GM18909 (cell line): ENCODE measurements at regions not wholly inside any gene's neighbourhood (a gene's known extent, or its start where the extent isn't known, plus 50 kb on each side); places are given as distances from the start of the nearest gene placed in this dataset.

ENCODE experiments used
- ATAC-seq: cut with Tn5 transposase; IDR thresholded peaks from one replicate; pipeline ENCODE4 v1.9.1; 2021; ENCODE audit warnings: mild to moderate bottlenecking; ENCODE audit not compliant: unreplicated experiment, poor library complexity

GRCh38 chr20:22901921-22902320 is 133.2 kb upstream of the SSTR4 start:
- ATAC-seq, result no peak

GRCh38 chr20:22904386-22904785 is 130.7 kb upstream of the SSTR4 start:
- ATAC-seq, result no peak

GRCh38 chr20:22904905-22905304 is 130.2 kb upstream of the SSTR4 start:
- no peak for ATAC-seq

- peak; percentile 99 for ATAC-seq
Measured at GRCh38 chr20:22905658-22906057, 129.5 kb upstream of the SSTR4 start.

- no peak for ATAC-seq
Measured at GRCh38 chr20:22908437-22908836, 126.7 kb upstream of the SSTR4 start.

GRCh38 chr20:22908944-22909343 is 126.2 kb upstream of the SSTR4 start:
- ATAC-seq, result no peak

GRCh38 chr20:22909436-22909835 is 125.7 kb upstream of the SSTR4 start:
- ATAC-seq, result no peak

GRCh38 chr20:22910287-22910852 is 124.7 kb upstream of the SSTR4 start:
- ATAC-seq, result no peak

DNA sequence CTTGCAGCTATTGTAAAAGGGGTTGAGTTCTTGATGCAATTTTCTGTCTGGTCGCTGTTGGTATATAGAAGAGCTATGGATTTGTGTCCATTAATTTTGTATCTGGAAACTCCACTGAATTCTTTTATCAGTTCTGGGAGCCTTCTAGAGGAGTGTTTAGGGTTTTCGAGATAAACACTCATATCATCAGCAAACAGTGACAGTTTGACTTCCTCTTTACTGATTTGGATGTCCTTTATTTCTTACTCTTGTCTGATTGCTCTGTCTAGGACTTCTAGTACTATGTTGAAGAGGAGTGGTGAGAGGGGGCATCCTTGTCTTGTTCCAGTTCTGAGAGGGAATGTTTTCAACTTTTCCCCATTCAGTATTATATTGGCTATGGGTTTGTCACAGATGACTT is 120.8 kb upstream of the SSTR4 start:
- no peak for ATAC-seq

- no peak for ATAC-seq
Measured at GRCh38 chr20:22915512-22915911, 119.6 kb upstream of the SSTR4 start.

DNA sequence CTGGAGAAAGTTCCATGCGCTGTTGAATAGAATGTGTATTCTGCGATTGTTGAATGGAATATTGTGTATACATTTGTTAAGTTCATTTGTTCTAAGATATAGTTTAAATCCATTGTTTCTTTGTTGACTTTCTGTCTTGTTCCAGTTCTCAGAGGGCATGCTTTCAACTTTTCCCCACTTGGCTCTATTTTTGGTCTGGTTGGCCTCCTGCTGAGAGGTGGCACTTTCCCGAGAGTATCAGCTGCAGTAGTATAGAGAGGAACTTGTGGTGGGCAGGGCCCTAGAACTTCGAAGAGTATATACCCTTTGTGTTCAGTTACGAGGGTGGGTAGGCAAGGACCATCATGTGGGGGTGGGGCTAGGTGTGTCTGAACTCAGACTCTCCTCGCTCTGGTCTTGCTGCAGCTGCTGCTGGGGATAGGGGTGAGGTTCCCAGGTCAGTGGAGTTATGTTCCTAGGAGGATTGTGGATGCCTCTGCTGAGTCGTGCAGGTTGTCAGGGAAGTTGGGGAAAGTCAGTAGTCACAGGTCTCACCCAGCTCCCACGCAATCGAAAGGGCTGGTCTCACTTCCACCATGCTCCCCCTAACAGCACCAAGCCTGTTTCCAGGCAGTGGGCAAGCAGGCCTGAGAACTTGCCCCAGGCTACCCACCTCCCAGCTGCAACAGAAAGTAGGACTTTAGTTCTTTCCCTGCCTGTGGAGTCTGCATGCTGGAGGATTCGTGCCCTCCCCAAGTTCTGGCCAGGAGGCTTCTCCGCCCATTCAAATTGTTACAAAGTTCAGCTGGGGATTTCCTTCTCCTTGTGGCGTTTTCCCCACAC is 118.9 kb upstream of the SSTR4 start:
- ATAC-seq, result no peak

DNA sequence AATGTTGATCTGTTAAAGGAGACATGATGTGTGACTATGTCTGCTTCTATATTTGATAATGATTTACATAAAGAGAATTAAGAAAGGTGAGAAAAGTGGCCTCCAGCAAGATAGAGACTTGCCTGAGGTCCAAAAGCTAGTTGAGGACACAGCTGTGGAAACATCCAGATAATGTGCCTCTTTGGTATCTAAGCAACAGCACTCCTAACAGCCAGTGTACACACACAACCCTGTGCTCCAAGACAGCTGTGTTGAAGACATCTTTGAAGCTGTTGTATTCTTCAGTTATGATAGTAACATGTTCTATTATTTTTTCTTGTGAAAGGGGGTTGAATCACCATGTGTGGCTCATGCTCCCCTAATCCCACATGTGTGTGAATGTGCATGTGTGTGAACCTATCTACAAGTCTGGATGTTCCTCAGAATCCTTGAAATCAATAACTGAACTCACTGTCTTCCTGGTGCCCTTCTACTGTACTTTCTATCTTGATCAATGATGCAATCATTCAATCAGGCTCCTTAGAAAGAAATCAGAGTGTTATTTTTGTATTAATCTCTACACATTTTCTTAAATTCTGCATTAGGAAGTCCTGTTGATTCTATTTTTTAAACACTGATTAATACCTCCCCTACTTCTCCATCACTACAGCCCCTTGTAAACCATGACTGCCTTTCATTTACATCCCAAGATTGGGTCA is 116.7 kb upstream of the SSTR4 start:
- no peak for ATAC-seq

DNA sequence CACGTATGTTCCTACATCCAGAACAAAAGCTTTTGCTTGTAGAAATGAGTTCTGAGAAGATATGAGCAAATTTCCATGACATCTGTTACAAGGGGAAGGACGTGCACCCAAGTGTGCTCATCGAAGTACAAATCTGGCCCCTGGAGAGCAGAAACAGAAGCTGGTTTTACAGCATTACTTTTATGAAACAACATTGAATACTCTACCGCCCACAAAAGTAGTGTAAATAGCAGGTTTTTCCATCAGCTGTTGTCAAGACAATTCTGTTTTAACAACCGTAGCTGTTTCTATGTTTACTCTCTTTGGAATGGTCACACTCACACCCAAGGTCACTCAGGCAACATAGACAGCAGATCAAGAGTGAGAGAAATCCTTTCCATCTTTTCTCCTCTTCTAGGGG is 114.2 kb upstream of the SSTR4 start:
- ATAC-seq, result no peak

DNA sequence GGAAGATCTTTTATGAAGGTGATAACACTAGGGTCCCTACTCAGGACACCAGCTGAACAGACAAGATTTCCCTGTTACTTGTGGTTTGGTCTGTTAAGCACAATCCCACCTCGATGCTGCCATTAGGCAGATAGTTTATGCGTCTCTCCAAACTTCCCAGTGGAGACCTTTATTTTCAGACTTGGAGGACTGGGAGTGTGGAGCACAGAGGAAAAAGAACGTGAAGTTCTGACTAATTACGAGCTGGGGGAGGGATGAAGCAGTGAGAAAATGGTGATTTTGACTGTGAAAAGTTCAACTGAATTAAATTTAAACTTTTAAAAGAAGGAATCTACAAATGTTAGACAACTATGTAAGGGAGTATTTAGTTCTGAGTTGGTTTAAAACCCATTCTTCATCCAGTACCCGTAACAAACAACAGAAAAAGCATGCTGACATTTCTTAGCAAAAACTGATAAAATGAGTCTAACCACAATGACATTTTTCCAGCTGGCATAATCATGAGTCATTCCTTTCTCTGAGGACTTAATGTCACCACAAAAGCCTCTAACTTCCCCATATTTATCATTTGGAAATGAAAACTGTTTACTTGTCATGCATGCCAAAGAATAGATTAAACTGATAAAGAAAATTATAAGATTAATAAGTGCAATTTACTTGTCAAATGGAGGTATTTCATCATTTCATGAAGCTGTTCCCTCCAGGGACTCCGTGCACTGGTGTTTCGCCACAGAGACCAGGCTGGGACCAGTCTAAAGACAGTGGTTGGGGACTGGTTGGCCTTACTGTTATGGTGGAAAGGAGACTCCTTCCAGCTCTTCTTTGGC is 113.3 kb upstream of the SSTR4 start:
- no peak for ATAC-seq

GRCh38 chr20:22922987-22923386 is 112.1 kb upstream of the SSTR4 start:
- ATAC-seq, result no peak

DNA sequence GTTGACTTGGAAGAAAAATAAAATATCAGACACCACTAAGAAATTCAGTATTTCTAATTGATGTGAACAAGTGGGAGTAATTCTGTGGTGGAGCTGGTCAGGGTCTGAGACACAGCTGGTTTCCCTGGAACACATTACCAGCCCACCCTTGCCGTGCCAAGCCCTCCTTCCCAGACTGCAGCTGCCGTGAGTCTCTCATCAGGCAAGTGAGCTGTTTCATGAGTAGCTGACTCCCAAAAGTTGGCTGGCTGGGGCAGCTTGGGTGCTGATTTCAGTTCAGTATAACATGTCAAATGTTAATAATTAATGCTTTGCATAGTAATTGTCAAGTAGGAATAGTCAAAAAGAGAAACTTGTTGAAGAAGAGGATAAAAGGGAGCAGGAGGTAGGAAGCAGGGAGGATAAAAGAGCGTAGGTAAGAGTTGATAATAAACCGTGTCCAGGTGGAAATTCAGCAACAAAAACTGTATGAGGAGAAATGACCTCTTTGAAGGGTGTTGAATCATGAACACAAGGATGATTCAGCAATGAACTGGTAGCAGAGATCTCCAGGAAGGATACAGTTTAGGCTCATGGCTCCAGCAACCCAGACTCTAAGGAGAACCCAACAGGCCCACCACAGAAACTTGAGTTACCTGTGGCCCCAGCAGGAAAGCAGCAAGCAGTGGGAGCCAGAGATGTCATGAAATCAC is 110.9 kb upstream of the SSTR4 start:
- no peak for ATAC-seq

DNA sequence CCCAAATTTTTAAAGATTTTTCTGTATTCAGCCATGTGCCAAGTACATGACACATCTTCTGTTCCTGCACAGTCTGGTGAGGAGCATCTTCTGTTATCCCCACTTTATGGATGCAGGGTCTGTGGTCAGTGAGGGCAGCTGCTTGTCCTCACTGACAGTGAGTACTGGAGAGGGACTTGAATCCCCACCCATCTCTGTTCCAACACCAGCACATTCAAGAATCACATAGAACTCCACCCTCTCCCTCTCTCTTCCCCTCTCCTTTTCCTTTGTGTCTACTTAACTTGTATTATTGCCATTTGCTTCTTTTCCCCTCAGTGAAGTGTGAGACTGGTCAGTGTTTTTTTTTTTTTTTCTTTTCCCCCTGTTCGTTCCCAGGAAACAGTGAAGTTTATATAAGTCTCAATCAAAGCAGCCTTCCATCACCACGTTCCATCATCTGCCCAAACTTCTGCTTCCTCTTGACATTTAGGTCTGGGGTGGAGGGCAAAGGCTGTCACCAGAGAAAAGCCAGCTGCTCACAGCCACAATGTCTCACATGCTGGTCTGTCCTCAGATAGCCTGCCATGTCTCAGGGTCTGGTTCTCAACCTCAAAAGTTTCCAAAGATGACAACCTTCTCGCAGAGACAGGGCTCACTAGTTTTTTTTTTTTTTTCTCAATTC is 110.0 kb upstream of the SSTR4 start:
- no peak for ATAC-seq

DNA sequence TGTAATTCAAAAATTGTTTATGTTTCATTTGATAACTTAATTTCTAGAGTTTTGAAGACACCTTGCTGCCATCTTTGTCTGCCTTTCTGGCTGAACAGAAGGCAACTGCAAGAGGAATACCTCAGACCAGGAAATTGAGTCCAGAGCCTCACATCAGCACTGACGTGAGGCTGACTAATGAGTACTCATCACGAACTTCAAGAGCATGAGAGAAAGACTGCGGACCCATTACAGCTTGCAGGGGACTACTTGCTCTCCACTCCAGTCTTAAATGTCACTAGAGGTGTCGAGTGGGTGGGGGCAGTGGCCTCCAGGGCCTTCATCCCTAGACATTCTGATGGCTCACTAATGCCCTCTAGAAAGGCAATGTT is 109.5 kb upstream of the SSTR4 start:
- ATAC-seq, result no peak

- ATAC-seq, result no peak
Measured at GRCh38 chr20:22927537-22927936, 107.6 kb upstream of the SSTR4 start.

- no peak for ATAC-seq
Measured at GRCh38 chr20:22928679-22929078, 106.4 kb upstream of the SSTR4 start.
